Endodermal cell (in vitro differentiated cells): ENCODE measurements at regions not wholly inside any gene's neighbourhood (a gene's known extent, or its start where the extent isn't known, plus 50 kb on each side); places are given as distances from the start of the nearest gene placed in this dataset.
"Not testable (repeated sequence)": the region's sequence is repeated elsewhere in the genome, so short reads cannot be mapped to it uniquely, and the experiment has no call there.

Source experiments
- DNase-seq: peaks from one replicate; pipeline ENCODE4 v3.0.0-alpha.2; 2017
- H3K27ac ChIP-seq: 2 replicates; pipeline ENCODE4 v1.5.1; 2013; ENCODE audit warnings: mild to moderate bottlenecking, low read depth, low read length, moderate library complexity
- H3K27me3 ChIP-seq: 2 replicates; pipeline ENCODE4 v1.6.1; 2013; ENCODE audit warnings: mild to moderate bottlenecking, low read length, moderate library complexity; ENCODE audit not compliant: insufficient read depth, control insufficient read depth, poor library complexity, severe bottlenecking
- H3K36me3 ChIP-seq: 2 replicates; pipeline ENCODE4 v1.7.0; 2013; ENCODE audit warnings: mild to moderate bottlenecking, low read length, moderate library complexity; ENCODE audit not compliant: control insufficient read depth, insufficient read depth
- H3K4me1 ChIP-seq: one replicate; pipeline ENCODE4 v1.7.0; 2013; ENCODE audit warnings: low read length; ENCODE audit not compliant: control insufficient read depth, insufficient read depth
- H3K4me3 ChIP-seq: 2 replicates; pipeline ENCODE4 v1.5.1; 2013; ENCODE audit warnings: mild to moderate bottlenecking, low read length, moderate library complexity
- H3K9ac ChIP-seq: 2 replicates; pipeline ENCODE4 v1.6.1; 2013; ENCODE audit warnings: mild to moderate bottlenecking, low read length, moderate library complexity; ENCODE audit not compliant: poor library complexity, severe bottlenecking; ENCODE audit errors: extremely low read depth
- H3K9me3 ChIP-seq: 2 replicates; pipeline ENCODE4 v1.6.1; 2013; ENCODE audit warnings: mild to moderate bottlenecking, low read length, moderate library complexity; ENCODE audit not compliant: control insufficient read depth
- H3K27ac Mint-ChIP-seq: 2 replicates; pipeline ENCODE4 v1.8.0; 2020; ENCODE audit warnings: mixed read lengths
- H3K27me3 Mint-ChIP-seq: 2 replicates; pipeline ENCODE4 v1.8.0; 2021; ENCODE audit warnings: mild to moderate bottlenecking, mixed read lengths; ENCODE audit not compliant: insufficient read depth
- H3K36me3 Mint-ChIP-seq: 2 replicates; pipeline ENCODE4 v1.8.0; 2020; ENCODE audit warnings: low read depth, mixed read lengths
- H3K4me1 Mint-ChIP-seq: 2 replicates; pipeline ENCODE4 v1.8.0; 2020; ENCODE audit warnings: mixed read lengths
- H3K4me3 Mint-ChIP-seq: 2 replicates; pipeline ENCODE4 v1.8.0; 2020; ENCODE audit warnings: mild to moderate bottlenecking, moderate library complexity, mixed read lengths
- H3K9me3 Mint-ChIP-seq: 2 replicates; pipeline ENCODE4 v1.8.0; 2020; ENCODE audit warnings: mild to moderate bottlenecking, mixed read lengths
- WGBS, 2 experiments: methylation state at CpG; one replicate each; pipeline versions ENCODE4 v1.1.5 to v1.1.7; 2013; ENCODE audit warnings: missing lambda C conversion rate in 2 of 2, mixed read lengths in 1 of 2; ENCODE audit not compliant: insufficient coverage in 1 of 2, insufficient read length in 1 of 2; 5-methylcytosine and 5-hydroxymethylcytosine counted together
- TF ChIP-seq, protein P1 (sequence below): fragments of 200-600 bp; sonication (generic); conservative IDR thresholded peaks from 2 replicates; pipeline ENCODE4 v1.5.0; 2021; ENCODE audit warnings: antibody characterized with exemption, mild to moderate bottlenecking

DNA sequence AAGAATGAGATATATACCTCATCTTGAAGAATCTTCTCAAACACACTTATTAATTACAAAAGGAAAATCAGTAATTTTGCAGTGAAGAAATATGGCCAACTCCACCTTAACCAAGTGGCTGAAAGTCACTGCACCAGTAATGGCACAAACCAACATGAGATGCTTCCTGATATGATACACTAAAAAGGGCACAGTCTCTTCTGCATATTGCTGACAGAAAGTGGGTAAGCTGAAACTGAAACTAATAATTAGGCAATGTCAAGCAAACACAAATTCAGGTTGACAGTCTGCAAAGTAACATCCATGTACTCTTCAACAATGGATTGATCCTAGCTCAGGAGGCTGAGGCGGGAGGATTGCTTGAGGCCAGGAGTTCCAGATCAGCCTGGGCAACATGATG lies 56.1 kb downstream of the ZNF22 start:
- DNase-seq, H3K9me3 Mint-ChIP-seq, H3K9me3 ChIP-seq, H3K27me3 Mint-ChIP-seq, H3K36me3 Mint-ChIP-seq, H3K4me3 Mint-ChIP-seq, H3K36me3 ChIP-seq, H3K4me1 ChIP-seq, H3K27ac Mint-ChIP-seq, H3K27me3 ChIP-seq, H3K4me1 Mint-ChIP-seq, H3K4me3 ChIP-seq, H3K27ac ChIP-seq, H3K9ac ChIP-seq: not testable (repeated sequence)
- WGBS, 2 experiments, result 83 to 98% methylated on average over 1 of the region's 1 CpG

DNA sequence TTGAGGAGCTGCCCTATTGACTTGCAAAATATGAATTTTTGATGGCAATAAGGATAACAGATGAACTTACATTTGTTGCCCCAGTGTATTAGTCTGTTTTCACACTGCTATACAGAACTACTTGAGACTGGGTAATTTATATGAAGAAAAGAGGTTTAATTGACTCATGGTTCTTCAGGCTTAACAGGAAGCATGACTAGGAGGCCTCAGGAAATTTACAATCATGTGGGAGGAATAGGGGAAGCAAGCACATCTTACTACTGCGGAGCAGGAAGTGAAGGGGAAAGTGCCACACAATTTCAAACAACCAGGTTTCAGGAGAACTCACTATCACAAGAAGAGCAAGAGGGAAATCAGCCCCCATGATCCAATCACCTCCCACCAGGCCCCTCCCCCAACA lies 57.9 kb downstream of the ZNF22 start:
- Histone ChIP-seq H3K4me1 (no peaks in the 10 kb centered on the region), H3K4me3 (no peak overlapping the region), H3K9ac (no peak overlapping the region), H3K27me3 (no peaks in the 10 kb centered on the region), H3K27ac (no peak overlapping the region), H3K9me3 (no peaks in the 10 kb centered on the region), H3K36me3 (no peaks in the 10 kb centered on the region)
- TF ChIP-seq, protein P1, sequence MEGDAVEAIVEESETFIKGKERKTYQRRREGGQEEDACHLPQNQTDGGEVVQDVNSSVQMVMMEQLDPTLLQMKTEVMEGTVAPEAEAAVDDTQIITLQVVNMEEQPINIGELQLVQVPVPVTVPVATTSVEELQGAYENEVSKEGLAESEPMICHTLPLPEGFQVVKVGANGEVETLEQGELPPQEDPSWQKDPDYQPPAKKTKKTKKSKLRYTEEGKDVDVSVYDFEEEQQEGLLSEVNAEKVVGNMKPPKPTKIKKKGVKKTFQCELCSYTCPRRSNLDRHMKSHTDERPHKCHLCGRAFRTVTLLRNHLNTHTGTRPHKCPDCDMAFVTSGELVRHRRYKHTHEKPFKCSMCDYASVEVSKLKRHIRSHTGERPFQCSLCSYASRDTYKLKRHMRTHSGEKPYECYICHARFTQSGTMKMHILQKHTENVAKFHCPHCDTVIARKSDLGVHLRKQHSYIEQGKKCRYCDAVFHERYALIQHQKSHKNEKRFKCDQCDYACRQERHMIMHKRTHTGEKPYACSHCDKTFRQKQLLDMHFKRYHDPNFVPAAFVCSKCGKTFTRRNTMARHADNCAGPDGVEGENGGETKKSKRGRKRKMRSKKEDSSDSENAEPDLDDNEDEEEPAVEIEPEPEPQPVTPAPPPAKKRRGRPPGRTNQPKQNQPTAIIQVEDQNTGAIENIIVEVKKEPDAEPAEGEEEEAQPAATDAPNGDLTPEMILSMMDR, result no peak
- 86 to 100% methylated on average over 1 of the region's 1 CpG for WGBS, 2 experiments
- Mint-ChIP-seq H3K27ac (no peak overlapping the region), H3K27me3 (no peaks in the 10 kb centered on the region), H3K4me3 (no peak overlapping the region), H3K36me3 (no peaks in the 10 kb centered on the region), H3K4me1 (no peaks in the 10 kb centered on the region), H3K9me3 (no peaks in the 10 kb centered on the region)
- no peak for DNase-seq

DNA sequence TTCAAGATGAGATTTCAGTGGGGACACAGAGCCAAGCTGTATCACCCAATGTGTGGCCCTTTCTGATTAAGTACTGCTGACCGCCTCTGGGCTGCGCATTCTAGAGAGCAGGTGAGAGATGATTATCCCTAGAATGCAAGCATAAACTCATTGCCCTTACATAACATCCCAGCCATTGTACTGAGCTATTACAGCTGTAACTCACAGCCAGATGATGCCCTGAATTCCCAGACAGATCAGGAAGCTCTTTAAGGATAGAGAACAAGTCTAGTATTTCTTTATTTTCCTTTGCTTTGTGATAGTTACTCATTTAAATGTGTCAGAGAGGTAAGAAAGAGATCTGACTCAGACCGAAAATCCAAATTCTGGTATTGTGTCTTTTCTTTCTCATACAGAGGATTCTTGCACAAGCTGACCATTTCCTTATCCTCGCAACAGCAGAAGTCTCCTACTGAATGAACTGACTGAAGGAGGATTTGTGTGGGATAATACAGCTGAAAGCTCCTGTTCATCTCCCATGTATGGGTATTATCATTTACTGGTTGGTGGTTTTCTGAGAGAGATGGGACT lies 58.4 kb downstream of the ZNF22 start:
- Histone ChIP-seq H3K9me3 (no peaks in the 10 kb centered on the region), H3K36me3 (no peaks in the 10 kb centered on the region), H3K4me1 (no peaks in the 10 kb centered on the region), H3K27ac (no peak overlapping the region), H3K27me3 (no peaks in the 10 kb centered on the region), H3K4me3 (no peak overlapping the region), H3K9ac (no peak overlapping the region)
- TF ChIP-seq, protein P1, result no peak
- H3K27ac Mint-ChIP-seq, result no peak overlapping the region
- H3K27me3 Mint-ChIP-seq, result no peaks in the 10 kb centered on the region
- no peak for DNase-seq
- H3K4me3 Mint-ChIP-seq, result no peak overlapping the region
- H3K36me3 Mint-ChIP-seq, result no peaks in the 10 kb centered on the region
- no peaks in the 10 kb centered on the region for H3K9me3 Mint-ChIP-seq
- H3K4me1 Mint-ChIP-seq, result no peaks in the 10 kb centered on the region
- WGBS, 2 experiments, result 92% methylated on average over 4 of the region's 4 CpGs; no CpG with 5 or more reads in 1 of the 2 experiments

DNA sequence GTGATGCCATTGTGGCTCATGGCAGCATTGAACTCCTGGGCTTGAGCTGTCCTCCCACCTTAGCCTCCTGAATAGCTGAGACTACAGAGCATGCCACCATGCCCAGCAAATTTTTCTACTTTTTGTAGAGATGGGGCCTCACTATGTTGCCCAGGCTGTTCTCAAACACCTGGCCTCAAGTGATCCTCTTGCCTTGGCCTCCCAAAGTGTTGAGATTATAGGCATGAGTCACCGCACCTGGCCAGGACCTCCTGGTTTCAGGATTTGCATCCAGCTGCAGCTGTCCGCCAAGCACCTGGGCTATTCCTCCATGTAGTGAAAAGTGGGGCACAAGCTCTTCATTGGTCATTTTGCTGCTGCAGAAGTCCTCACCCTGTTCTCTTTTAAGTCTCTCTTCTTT lies 58.9 kb downstream of the ZNF22 start:
- TF ChIP-seq, protein P1, result no peak
- Mint-ChIP-seq H3K4me1 (no peaks in the 10 kb centered on the region), H3K9me3 (no peaks in the 10 kb centered on the region)

More for the DNA sequence above, 58.9 kb downstream of the ZNF22 start:
- Histone ChIP-seq H3K9ac (no peak overlapping the region), H3K4me3 (no peak overlapping the region), H3K27ac (no peak overlapping the region), H3K27me3 (no peaks in the 10 kb centered on the region), H3K9me3 (no peaks in the 10 kb centered on the region), H3K4me1 (no peaks in the 10 kb centered on the region), H3K36me3 (no peaks in the 10 kb centered on the region)
- Mint-ChIP-seq H3K36me3 (no peaks in the 10 kb centered on the region), H3K27me3 (no peaks in the 10 kb centered on the region), H3K4me3 (no peak overlapping the region), H3K27ac (no peak overlapping the region)
- no peak for DNase-seq
- WGBS, 2 experiments, result 87 to 93% methylated on average over 2 of the region's 2 CpGs
